ENCODE measurements at regions not wholly inside any gene's neighbourhood (a gene's known extent, or its start where the extent isn't known, plus 50 kb on each side); places are given as distances from the start of the nearest gene placed in this dataset.

DNA sequence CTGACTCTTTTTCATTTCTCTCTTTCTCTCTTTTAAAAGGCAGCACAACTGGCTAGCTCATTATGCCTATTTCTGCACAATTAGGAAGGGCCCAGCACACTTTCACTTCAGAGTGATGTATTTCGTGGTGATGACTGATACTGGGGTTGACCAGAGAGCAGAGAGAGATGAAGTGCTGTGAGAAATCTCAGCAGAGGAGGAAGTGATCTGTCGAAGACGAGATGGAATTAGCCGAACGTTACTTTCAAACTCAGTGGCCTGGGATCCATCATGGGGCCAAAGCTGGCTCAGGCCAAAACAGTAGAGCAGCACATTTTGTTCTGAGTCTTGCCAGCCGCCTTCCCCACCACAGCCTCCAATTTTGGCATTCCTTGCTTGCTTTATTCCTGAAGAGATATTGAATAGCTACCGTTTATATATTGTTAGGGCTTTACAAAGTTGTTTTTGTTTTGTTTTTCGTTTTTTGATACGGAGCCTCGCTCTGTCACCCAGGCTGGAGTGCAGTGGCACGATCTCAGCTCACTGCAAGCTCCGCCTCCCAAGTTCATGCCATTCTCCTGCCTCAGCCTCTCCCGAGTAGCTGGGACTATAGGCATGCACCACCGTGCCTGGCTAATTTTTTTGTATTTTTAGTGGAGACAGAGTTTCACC lies 213.2 kb upstream of the ECI2 start:
- ATAC-seq: no peak

DNA sequence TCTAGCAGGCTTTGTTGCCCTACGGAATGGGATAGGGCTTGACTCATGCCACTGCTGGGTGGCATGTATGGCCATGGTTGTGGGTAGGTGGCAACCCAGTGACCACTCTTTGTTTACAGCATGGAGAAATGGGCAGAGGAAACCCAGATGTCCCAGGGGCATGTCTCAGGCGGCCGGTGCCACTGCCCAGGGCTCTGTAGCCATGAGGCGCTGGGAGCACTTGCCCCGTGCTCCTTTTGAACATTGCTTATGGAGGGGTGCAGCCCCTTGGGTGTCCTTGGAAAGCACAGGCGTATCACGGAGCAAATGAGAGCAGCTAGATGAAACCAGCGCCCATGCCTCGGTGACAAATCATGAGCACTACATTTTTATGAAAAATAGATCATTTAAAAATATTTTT lies 212.5 kb upstream of the ECI2 start:
- no peaks in the 10 kb centered on the region for H3K36me3 Mint-ChIP-seq (ENCODE audit: low read depth)
- no peak overlapping the region for H3K27ac Mint-ChIP-seq
- no peaks in the 10 kb centered on the region for H3K27me3 Mint-ChIP-seq
- ChIA-PET CTCF (no interaction called here), POLR2A (no interaction called here)
- ATAC-seq (no peak), DNase-seq (no peak)
- no peaks in the 10 kb centered on the region for H3K9me3 Mint-ChIP-seq
- no peaks in the 10 kb centered on the region for H3K4me1 Mint-ChIP-seq (ENCODE audit: low read depth)
- intact Hi-C loops (cut with micrococcal nuclease): no loop called here
- no peak overlapping the region for H3K4me3 Mint-ChIP-seq
- TF ChIP-seq, protein P1, sequence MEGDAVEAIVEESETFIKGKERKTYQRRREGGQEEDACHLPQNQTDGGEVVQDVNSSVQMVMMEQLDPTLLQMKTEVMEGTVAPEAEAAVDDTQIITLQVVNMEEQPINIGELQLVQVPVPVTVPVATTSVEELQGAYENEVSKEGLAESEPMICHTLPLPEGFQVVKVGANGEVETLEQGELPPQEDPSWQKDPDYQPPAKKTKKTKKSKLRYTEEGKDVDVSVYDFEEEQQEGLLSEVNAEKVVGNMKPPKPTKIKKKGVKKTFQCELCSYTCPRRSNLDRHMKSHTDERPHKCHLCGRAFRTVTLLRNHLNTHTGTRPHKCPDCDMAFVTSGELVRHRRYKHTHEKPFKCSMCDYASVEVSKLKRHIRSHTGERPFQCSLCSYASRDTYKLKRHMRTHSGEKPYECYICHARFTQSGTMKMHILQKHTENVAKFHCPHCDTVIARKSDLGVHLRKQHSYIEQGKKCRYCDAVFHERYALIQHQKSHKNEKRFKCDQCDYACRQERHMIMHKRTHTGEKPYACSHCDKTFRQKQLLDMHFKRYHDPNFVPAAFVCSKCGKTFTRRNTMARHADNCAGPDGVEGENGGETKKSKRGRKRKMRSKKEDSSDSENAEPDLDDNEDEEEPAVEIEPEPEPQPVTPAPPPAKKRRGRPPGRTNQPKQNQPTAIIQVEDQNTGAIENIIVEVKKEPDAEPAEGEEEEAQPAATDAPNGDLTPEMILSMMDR (IDR thresholded peaks at IDR 0.05): no peak

More for the DNA sequence above, 213.2 kb upstream of the ECI2 start:
- CTCF ChIA-PET: no interaction called here
- Mint-ChIP-seq H3K9me3 (no peaks in the 10 kb centered on the region), H3K4me3 (no peak overlapping the region), H3K4me1 (ENCODE audit: low read depth) (no peaks in the 10 kb centered on the region), H3K27ac (no peak overlapping the region), H3K27me3 (no peaks in the 10 kb centered on the region), H3K36me3 (ENCODE audit: low read depth) (no peaks in the 10 kb centered on the region)
- intact Hi-C loops (cut with micrococcal nuclease): no loop called here
- no peak for DNase-seq
- POLR2A ChIA-PET: no interaction called here
- TF ChIP-seq, protein P1 (IDR thresholded peaks at IDR 0.05): no peak

DNA sequence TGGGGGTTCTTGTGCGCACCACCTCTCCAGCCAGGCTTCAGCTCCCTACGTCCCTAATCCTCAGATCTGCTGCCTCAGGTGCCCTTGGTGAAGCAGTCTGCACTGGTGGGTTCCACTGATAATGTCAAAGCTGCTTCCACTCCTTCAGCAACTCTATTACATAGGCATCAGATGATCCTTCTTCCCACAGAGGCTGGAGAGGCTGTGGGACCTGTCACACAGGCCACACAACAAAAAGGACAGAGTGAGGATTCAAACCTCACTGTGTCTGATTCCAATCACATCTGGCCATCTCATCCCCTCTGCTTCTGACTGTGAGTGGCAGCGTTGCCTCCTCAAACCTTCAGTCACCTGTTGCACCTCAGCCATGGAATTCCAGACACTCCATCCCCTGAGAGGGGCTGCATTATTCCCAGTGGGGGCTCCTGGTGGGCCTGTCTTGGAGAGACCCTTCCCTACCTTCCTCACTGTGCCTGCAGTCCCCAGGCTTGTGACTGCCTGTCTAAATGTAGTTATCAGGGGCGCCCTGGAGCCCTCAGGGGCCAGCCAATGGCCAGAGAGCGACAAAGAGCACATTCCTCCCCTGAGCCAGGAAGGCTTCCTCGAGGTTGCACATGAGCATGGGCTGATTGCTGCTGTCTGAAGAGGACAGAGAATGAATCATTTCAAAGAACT lies 211.4 kb upstream of the ECI2 start:
- CTCF ChIA-PET: no interaction called here
- H3K27ac Mint-ChIP-seq: no peak overlapping the region
- H3K4me1 Mint-ChIP-seq (ENCODE audit: low read depth): peaks cover 2% of the 10 kb centered on the region
- no peaks in the 10 kb centered on the region for H3K27me3 Mint-ChIP-seq
- H3K36me3 Mint-ChIP-seq (ENCODE audit: low read depth): no peaks in the 10 kb centered on the region
- no peak overlapping the region for H3K4me3 Mint-ChIP-seq
- DNase-seq (no peak), ATAC-seq (no peak)
- H3K9me3 Mint-ChIP-seq: no peaks in the 10 kb centered on the region
- intact Hi-C loops (cut with micrococcal nuclease): no loop called here
- POLR2A ChIA-PET: no interaction called here
- TF ChIP-seq, protein P1 (IDR thresholded peaks at IDR 0.05): no peak

DNA sequence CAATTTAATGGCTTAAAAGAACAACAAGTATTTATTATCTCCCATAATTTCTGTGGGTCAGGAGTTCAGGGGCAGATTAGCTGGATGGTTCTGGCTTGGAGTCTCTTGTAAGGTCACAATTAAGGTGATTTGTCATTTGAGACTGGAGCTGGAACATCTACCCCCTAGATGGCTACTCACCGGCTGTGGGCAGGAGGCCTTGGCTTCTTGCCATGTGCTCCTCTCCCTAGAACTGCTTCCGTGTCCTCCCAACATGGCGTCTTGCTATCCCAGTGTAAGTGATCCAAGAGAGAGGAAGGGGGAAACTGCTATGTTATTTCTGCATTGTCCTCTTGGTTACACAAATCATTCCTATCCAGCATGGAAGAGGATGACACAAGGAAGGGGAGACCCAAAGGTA lies 210.2 kb upstream of the ECI2 start:
- H3K27ac Mint-ChIP-seq: no peak overlapping the region
- ATAC-seq (no peak), DNase-seq (no peak)
- ChIA-PET CTCF (no interaction called here), POLR2A (interaction anchor here (0.6 kb wide), 1 partner anchor 86 kb away, joined by 3 read pairs; no protein-coding TSS in a partner anchor)
- H3K36me3 Mint-ChIP-seq (ENCODE audit: low read depth): no peaks in the 10 kb centered on the region
- H3K4me3 Mint-ChIP-seq: no peak overlapping the region
- TF ChIP-seq, protein P1 (IDR thresholded peaks at IDR 0.05): no peak
- intact Hi-C loops (cut with micrococcal nuclease): no loop called here
- H3K9me3 Mint-ChIP-seq: no peaks in the 10 kb centered on the region
- H3K27me3 Mint-ChIP-seq: peaks cover 4% of the 10 kb centered on the region
- H3K4me1 Mint-ChIP-seq (ENCODE audit: low read depth): peaks cover 2% of the 10 kb centered on the region

DNA sequence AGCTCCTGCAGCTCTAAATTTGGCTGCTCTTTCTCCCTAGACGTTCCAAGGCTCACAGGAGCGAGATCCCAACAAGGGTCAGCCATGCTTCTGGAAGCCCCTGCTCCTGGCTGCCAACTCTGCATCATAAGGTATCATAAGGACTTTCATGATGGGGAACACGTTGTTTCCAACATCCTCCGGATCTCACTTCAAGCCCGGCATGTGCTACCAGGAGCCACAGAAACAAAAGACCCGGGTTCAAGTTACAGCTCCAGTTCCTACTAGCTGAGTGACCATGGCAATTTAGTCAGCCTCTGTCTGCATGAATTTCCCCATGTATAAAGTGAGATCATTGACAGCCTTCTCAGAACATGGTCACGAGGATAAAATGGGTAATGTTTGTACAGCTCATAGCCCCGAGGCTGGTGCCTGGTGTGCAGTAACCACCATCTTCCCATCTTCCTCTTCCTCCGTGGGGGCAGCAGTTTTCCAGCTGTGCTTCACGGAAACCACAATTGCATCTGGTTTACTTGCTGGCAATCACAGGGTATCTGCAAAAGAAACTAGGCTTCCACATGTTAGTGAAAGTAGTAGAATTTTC lies 209.0 kb upstream of the ECI2 start:
- CTCF ChIA-PET: no interaction called here
- TF ChIP-seq, protein P1 (IDR thresholded peaks at IDR 0.05): no peak
- Mint-ChIP-seq H3K27me3 (peaks cover 6% of the 10 kb centered on the region), H3K36me3 (ENCODE audit: low read depth) (no peaks in the 10 kb centered on the region), H3K4me1 (ENCODE audit: low read depth) (peaks cover 2% of the 10 kb centered on the region), H3K27ac (no peak overlapping the region), H3K4me3 (no peak overlapping the region), H3K9me3 (no peaks in the 10 kb centered on the region)
- DNase-seq: no peak
- POLR2A ChIA-PET: no interaction called here
- ATAC-seq: no peak
- intact Hi-C loops (cut with micrococcal nuclease): no loop called here

Data from activated CD8-positive, alpha-beta T cell treated with anti-CD3 and anti-CD28 coated beads for 36 hours (primary cell).